NB4 (cell line): ENCODE measurements at regions not wholly inside any gene's neighbourhood (a gene's known extent, or its start where the extent isn't known, plus 50 kb on each side); places are given as distances from the start of the nearest gene placed in this dataset.
"Not testable (repeated sequence)": the region's sequence is repeated elsewhere in the genome, so short reads cannot be mapped to it uniquely, and the experiment has no call there.

Source experiments
- CTCF ChIP-seq: IDR thresholded peaks from one replicate; pipeline ENCODE4 v1.5.1; 2012; ENCODE audit warnings: low read depth, low read length
- MYC ChIP-seq: IDR thresholded peaks from 2 replicates; pipeline ENCODE4 v1.6.1; 2011; ENCODE audit warnings: low read depth, low read length
- POLR2A ChIP-seq: IDR thresholded peaks from 2 replicates; pipeline ENCODE4 v1.6.1; 2011; ENCODE audit warnings: mild to moderate bottlenecking; ENCODE audit not compliant: insufficient read length; ENCODE audit errors: extremely low read depth
- TF ChIP-seq, protein P1 (sequence below): IDR thresholded peaks from 2 replicates; pipeline ENCODE4 v1.6.1; 2011; ENCODE audit warnings: low read depth, low read length

GRCh38 chr1:148392505-148392904 is 90.6 kb downstream of the PPIAL4G start:
- not testable (repeated sequence) for TF ChIP-seq POLR2A, CTCF, MYC
- TF ChIP-seq, protein P1, sequence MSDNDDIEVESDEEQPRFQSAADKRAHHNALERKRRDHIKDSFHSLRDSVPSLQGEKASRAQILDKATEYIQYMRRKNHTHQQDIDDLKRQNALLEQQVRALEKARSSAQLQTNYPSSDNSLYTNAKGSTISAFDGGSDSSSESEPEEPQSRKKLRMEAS, result not testable (repeated sequence)
